LHCN-M2 (cell line): ENCODE measurements at regions not wholly inside any gene's neighbourhood (a gene's known extent, or its start where the extent isn't known, plus 50 kb on each side); places are given as distances from the start of the nearest gene placed in this dataset.

Source experiments
- DNase-seq: peaks from one replicate; pipeline ENCODE4 v3.0.0-alpha.2; 2012; ENCODE audit warnings: low read depth

DNA sequence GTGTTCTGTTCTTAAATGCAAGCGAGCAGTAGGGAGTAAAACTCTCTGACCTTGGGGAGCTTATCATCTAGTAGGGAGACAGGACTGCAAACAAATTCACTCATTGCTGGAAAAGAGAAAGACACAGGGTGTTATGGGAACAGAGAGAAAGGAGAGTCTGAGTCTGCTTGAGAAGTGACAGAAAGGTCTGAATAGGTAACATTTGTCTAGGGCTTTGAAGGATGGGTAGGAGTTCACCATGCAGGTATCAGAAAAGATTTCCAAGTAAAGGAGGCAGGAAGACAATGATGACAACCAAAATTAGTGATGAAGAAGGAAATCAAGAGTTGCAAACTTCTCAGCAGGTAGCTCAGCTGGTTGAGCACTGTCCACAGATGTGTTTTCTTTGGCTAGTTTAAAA, 93.6 kb upstream of the GPR139 start:
- no peak for DNase-seq

DNA sequence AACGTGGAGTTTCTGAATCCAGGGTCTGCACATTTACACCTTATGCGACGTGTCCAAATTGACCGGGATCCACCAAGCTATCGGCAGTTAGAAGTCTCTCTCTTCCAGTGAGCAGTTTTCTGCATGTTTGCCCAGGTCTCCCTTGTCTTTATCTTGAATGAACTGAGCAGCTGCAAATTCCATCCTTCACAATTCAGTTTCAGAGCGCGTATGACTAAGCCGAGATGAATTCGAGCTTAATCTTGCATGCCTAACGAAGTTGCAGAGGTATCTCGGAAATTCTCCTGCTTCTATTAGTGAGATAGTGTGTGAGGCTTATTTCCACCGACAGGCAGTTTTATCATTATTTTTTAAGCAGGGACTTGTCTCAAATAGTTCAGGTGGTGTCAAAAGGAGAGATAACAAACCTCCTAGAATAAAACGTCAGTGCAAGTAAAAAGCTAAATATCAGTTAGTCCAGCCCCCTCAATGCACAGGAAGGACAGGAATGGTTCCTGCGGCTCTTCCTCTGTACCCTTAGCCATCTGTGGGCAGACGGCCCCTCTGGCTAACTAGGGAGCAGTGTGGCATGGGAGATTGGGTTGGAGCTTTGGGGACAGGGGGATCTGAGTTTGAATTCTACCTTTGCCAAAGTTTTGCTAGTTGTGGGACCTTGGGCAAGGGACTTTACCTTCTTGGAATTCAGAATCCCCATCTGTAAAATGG, 93.0 kb upstream of the GPR139 start:
- peak; percentile 83 for DNase-seq

DNA sequence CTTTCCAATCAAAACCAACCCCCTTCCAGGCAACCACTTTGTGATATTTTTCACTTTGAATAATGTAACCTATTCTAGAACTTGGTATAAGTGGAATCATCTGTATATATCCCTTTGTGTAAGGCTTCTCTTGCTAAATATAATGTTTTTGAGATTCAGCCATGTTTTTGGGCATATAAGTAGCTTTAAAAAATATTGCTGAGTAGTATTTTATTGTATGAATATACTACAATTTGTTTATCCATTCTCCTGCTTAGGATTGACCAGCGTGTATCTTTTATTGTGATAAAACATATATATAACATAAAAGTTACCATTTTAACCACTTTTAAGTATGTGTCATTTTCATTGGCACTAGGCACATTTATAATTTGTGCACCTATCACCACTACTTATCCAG, 79.8 kb upstream of the GPR139 start:
- DNase-seq, result no peak

DNA sequence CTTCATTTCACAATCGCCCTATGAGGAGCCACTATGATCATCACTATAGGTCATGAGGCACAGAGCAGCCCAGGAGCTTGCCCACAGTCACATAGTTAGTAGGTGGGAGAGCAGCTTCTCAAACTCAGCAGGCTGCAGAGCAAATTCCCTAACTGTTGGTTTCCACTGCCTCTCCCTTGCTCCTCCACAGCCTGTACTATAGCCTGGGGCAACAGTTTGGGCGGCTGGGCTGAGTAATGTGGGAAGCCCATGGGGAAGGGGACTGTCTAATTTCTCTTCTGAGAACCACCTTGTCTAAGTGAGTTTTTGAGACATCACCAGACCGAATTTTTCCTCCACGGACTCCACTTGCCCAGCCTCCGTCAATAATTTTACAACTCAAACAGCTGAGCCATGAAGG, 73.4 kb upstream of the GPR139 start:
- DNase-seq, result no peak

DNA sequence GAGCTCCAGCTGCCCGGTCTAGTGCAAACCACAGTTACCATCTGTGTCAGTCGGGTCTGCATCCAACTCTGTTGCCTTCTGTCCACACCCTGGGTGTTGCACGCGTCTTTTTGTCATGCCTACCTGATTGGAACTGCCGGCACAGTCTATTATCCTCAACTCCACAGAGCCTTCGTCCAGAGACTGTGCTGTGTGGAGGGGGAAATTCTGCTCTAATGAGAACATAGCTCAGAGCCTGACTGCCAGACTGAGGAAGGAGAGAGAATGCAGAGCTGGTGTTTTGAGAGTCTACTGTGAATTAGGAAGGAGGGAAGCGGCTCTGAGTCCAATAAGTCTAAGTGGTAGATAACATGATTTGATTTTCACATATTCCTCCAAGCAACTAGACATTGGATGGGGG, 68.3 kb upstream of the GPR139 start:
- no peak for DNase-seq

DNA sequence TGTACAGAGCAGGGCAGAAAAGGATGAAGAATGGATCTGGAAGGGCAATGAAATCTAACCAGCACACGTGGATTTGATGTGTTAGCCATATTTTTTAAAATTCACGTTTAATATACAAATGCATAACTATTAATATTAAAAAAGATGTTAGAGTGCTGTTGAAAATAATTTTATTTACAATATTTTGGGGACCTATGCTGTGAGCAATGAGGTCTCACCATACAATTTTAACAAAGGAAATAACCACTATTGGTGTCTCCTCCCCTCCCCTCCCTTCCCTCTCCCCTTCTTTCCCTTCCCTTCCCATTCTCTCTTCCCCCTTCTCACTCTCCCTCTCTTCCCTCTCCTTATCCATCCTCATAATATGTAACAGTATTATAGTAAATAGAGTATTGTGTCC, 64.2 kb upstream of the GPR139 start:
- DNase-seq, result no peak

DNA sequence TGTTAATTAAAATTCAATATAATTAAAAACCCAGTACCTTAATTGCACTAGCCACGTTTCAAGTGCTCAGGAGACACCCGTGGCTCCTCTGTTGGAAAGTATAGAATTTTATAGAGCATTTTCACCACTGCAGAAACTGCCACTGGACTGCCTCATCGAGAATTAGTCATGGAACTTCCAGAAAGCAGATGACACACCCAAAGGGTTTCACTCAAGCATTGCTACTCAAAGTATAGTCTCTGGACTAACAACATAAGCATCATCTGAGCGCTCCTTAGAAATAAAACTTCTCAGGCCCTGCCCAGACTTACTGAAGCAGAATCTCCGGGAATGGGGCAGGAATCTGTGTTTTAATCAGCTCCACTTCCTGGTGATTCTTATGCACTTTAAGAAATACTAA, 63.5 kb upstream of the GPR139 start:
- no peak for DNase-seq

DNA sequence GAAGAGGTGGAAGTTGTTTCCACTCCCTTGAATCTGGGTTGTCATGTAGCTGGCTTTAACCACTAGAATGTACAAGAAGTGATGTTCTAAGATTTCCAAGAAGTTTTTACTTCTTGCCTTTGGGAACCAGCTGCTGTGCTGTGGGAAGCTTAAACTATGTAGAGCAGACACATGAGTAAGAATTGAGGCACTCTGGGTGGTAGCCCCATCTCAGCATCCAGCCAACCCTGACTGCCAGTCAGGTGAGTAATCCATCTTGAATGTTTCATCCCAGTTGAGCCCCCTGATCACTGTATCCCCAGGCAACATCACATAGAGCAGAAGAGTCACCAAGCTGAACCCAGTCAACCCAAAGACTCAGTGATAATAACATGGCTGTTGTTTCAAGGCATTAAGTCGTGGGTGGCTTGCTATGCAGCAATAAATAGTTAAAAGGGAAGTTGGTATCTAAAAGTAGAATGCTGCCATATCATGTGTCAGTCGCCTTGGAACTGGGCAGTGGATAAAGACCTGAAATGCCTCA, 62.8 kb upstream of the GPR139 start:
- DNase-seq, result peak; percentile 1

DNA sequence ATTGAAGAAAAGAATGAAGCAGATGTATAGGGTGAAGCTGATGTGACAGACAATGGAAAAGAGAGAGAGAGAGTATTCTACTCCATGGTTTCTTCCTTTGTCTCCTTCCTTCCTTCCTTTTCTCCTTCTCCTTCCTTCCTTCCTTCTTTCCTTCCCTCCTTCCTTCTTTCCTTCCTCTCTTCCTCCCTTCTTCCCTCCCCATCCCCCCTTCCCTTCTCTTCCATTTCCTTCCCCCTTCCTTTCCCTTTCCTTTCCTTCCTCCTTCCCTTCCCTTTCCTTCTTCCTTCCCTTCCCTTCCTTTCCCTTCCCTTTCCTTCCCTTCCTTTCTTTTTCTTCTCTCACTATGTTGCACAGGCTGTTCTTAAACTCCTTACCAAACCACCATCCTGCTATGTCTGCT, 55.7 kb upstream of the GPR139 start:
- no peak for DNase-seq
